DND-41 (cell line): ENCODE measurements at regions not wholly inside any gene's neighbourhood (a gene's known extent, or its start where the extent isn't known, plus 50 kb on each side); places are given as distances from the start of the nearest gene placed in this dataset.

Experiments
- CTCF ChIP-seq: IDR thresholded peaks from 2 replicates; pipeline ENCODE4 v1.5.1; 2012; ENCODE audit warnings: borderline replicate concordance, low read length, moderate library complexity, mild to moderate bottlenecking; ENCODE audit not compliant: poor library complexity, severe bottlenecking; ENCODE audit errors: extremely low read depth
- EZH2 ChIP-seq: IDR thresholded peaks from 3 replicates; pipeline ENCODE4 v1.6.1; 2012; ENCODE audit warnings: borderline replicate concordance, low read depth, mild to moderate bottlenecking, moderate library complexity, low read length, inconsistent platforms; ENCODE audit not compliant: severe bottlenecking

GRCh38 chr1:30117685-30118084 lies 605.7 kb downstream of the MATN1 start:
- no peak for TF ChIP-seq CTCF
- no peak for TF ChIP-seq EZH2
